Activated naive CD4-positive, alpha-beta T cell (primary cell): ENCODE measurements at regions not wholly inside any gene's neighbourhood (a gene's known extent, or its start where the extent isn't known, plus 50 kb on each side); places are given as distances from the start of the nearest gene placed in this dataset.
"Not testable (repeated sequence)": the region's sequence is repeated elsewhere in the genome, so short reads cannot be mapped to it uniquely, and the experiment has no call there.

ENCODE experiments used
- DNase-seq, 4 experiments: peaks; one replicate each; lab custom pipeline; 2025; lab: John Stamatoyannopoulos, UW

DNA sequence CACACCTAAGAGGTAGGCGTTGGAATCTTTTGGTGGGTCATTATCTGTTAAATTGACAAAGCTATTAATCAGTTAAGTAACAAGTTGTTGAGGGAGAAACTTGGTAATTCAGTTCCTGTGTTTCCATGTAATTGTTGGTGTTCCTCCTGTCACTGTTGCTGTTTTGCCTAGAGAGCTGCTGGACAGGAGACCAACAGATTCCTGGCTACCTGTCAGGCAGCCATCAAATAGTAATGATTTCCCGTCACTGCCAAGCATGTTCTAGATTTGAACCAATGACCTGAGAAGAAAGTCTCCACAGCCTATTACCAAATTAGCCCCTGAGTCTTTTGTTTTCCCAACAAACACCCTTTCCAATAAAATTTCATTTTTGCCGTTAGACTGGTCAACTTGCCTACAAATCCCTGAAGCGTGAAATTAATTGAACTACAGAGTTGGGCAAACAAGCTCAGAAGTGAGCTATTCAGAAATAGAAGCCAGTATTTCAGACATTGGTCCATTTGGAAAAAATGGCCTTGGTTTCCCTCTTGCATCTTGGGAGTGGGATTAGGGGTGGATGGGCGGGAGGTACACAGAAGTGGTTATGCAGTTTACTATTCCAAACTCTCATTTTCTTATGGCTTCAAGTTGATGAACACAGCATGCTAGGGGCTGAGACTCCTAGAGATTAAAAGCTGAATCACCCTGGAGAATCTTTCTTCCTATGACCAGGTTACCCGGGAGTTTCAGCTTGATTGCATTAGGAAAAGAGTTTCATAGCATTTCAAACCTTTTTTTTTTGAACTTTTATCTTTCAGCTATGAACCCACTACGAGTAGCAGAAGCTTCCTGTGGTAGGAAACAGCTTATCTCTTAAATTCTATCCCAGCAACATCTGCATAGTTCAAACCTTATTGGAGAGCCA lies 262.8 kb upstream of the MAF start:
- DNase-seq = no peak

DNA sequence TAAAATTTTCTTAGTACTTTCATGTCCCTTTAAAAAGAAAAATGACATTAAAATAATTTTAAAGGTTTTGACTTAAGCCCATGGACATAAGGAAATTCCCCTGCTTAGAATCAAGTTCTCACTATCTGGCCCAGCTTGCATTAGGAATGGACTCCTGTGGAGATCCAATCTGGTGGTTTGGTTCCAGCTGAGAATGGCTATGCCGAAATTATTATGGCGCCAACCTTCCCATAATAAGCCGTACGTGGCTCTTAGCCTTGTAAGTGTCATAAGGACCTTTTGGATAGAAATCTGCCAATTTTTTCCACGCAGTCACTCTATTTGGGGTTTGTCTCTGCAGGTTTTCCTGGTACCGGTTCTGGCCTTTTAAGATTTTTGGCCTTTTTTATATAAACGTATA lies 262.1 kb upstream of the MAF start:
- DNase-seq = no peak

DNA sequence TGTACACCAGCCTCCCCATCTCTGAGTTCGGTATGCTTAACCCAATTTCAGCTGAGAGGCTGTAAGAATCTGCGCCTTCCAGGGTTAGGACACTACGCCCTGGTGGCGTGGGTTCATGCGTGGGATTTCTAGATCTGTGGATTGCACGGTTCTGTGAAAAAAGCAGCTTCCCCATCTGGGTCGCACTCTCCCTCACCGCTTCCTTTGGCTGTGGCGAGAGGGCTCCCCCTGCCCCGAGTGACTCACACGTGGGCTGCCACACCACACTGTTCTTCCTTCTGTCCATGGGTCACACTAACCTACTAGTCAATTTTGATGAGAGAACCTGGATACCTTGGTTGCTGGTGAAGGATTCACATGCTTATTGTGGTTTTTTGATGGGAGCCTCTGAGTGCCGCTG lies 256.0 kb upstream of the MAF start:
- no peak for DNase-seq

DNA sequence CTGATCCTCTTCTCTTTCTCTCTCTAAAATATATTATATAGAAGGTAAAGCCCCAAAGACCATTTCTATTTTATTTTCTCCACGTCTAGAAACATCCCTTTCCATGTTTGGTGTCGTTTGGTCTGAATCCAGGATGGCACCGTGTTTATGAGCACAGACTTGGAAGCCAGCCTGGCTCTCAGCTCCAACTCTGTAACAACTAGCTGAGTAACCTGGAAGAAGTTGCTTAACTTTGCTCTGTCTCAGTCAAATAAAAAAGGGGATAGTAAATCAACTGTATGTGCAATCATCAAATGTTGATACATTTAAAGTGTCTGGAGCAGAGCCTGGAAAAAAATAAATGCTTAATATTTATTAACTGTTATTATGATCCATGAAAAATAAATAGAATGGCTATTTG lies 249.8 kb upstream of the MAF start:
- DNase-seq = no peak

DNA sequence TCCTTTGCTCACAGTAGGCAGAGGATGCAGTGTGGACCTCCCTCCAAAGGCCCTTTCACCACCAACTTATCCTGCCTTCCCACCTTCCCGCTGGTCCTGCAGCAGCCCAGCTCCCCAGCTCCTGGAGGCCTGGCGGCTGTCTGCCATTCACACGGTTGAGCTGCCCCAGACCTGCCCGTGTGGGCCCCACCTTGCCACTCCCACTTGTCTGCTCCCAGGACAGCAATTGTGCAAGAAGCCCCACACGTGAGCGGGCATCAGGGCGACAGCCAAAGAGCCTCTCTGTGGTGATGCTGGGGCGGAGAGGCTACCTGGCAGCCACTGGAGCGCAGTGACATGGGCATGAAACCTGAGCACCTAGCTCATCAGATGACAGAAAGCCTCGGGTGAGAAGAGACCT lies 248.6 kb upstream of the MAF start:
- no peak for DNase-seq

DNA sequence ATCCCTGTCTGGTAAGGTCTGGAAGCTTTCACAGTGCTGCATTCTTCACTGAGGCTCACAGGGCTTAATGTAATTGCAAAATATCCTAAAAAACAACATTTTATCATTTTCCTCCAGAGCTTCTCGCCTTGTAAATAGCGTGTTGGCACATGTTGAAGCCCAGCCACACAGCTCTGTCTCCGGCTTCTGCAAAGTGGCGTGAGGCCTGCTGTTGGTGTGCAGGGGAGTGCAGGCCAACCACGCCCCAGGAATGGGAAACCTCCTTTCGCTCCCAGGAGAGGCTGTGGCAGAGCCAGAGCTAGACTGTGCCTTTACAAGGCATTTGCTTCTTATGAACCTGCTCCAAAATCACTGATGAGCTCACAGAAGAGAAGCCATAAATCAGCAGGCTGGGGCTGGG lies 248.2 kb upstream of the MAF start:
- DNase-seq = no peak

DNA sequence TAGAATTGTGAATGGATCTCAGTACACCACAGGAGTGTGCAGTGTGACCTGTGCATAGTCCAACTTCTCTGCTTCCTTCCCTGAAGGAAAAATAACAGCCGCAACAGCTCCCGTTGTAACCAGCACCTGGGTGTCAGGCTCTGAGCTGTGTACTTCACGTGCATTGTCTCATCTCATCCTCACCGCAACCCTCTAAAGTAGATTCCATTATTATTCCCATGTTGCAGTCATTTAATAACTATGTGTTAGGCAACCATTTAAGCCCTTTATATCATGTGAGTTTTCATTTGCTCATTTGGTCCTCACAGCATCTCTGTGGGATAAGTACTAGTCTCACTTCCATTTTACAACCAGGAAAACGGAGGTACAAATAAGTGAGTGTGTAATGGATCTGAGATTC lies 247.0 kb upstream of the MAF start:
- no peak for DNase-seq

DNA sequence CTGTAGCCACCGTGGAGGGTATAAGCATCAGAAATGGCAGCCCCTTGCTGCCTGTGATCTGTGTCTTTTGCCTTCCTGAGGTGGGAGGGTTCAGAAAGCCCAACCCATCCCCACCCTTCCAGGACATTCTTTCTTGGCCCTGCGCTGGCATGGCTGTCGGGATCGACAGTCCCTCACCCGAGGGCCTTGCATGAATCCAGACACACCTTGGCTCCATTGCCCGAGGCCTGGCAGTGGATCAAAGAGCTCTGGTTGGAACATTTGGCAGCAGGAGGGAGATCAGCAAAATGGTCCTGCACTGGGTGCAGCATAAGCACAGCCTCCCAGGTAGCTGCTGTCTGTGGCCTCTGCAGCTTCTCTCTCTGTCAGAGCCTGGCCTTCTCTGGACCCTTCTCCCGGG lies 246.6 kb upstream of the MAF start:
- DNase-seq = no peak

DNA sequence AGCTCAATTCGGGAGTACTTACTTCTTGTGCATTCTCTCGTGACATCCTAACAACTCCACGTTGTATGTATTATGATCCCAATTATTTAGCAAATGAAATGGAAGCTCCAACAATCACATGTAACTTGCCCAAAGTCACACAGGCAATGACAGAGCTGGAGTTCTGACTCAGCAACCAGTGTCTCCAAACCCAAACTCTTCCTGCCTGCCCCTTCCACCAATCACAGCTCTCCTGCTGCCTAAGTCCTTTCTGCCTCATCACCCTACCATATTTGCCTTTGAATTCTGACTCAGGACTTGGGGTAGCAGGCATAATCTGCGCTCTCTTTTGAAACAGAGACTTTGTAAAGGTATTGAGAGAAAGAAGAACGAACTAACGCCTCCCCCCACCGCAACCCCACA lies 245.2 kb upstream of the MAF start:
- no peak for DNase-seq

DNA sequence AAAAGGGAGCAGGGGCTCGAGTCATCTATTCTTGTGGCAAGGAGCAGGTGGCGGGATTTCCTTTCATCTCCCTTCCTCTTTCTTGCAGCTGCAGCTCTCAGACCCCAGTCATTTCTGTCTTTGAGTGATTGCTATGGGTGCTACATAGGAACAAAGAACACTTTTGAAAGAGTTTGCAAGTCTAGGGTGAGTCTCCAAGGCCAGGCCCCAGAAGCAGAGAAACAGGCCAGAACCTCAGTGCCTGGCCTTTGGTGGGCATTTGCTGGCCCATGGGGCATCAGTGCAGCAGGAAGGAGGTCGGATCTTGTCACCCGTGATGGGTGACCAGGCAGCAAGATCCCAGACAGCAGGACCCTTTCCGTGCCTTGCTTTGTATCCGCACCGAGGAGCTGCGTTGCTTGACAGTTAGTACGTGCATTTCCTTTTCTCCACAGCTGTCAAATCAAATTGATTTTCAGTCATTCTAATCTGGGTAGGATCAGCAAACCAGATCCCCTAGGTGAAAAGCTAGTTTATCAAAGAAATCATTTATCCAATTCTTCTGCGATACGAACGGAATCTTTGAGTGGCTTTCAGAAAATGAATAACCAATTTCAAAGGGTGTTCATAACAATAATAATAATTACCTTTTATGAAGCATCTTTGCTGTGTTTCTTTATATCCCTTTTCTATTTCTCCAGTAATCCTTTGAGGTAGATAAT lies 244.6 kb upstream of the MAF start:
- DNase-seq = no peak

DNA sequence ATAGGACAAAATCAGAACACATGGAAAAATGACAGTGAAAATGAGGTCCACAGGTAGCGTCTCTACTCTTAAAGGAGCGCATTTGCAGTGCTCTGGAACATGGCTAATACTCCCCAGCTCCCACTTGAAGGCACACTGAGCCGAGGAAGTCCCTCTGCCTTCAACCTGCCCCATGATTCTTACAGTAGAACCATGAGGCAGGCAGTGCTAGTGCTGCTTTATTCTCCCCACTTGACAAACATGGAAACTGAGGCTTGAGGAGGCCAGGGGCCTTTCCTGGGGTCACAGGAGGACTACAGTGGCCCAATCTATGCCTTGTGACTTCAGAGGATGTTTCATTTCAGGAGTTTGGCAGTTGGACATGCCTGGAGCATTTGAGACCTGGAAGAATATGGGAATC lies 244.1 kb upstream of the MAF start:
- DNase-seq = no peak

DNA sequence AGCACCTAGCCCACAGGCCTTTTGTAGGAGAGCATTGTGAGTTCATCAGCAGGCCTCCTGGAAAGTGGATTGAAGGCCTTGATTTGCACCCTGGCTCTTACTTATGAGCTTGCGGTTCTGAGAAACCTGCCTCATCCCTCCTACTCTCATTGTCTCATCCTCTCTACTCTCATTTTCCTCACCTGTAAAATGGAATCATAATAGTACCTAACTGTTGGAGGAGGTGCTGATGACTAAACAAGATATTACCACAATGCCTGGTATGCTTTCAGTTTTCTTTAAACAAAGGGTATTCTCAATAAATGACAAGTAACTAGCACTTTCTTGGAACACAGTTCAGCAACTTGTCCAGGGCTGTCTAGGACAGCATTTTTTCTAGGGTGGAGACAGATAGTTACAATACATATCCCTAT lies 243.1 kb upstream of the MAF start:
- no peak for DNase-seq

DNA sequence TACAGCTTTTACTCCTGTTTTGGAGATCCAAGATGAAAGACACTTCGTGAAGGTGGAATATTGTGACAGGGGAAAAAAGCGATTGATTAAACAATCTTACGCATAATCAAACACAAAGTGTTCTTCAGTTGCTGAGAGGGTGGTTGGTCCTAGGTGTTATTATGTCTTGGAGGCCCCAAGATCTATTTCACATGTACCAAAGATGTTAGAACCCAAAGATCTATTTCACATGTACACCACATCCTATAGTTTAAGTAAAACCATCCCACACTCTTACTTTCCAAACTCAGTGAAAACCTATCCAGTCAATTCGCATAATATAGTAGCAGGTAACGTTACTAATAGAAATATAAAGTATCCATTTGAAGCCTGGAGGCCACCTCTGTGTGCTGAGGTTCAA lies 242.6 kb upstream of the MAF start:
- no peak for DNase-seq

DNA sequence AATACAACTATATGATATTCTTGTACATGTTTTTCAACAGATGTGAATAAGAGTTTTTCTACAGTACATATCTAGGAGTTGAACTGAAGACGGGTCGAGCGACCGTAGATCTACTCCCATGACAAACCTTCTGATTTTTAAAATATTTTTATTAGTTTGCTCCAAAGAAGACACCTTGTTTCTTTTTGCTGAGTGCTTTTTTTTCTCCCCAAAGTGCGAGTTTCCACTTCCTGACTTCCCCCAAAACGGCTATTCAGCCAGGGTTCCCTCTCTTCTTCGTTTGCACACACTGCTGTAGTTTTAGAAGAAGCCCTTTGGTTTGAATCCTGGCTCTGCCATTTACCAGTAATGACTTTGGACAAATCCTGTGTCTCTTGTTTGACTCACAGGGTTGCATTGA lies 241.7 kb upstream of the MAF start:
- no peak for DNase-seq

DNA sequence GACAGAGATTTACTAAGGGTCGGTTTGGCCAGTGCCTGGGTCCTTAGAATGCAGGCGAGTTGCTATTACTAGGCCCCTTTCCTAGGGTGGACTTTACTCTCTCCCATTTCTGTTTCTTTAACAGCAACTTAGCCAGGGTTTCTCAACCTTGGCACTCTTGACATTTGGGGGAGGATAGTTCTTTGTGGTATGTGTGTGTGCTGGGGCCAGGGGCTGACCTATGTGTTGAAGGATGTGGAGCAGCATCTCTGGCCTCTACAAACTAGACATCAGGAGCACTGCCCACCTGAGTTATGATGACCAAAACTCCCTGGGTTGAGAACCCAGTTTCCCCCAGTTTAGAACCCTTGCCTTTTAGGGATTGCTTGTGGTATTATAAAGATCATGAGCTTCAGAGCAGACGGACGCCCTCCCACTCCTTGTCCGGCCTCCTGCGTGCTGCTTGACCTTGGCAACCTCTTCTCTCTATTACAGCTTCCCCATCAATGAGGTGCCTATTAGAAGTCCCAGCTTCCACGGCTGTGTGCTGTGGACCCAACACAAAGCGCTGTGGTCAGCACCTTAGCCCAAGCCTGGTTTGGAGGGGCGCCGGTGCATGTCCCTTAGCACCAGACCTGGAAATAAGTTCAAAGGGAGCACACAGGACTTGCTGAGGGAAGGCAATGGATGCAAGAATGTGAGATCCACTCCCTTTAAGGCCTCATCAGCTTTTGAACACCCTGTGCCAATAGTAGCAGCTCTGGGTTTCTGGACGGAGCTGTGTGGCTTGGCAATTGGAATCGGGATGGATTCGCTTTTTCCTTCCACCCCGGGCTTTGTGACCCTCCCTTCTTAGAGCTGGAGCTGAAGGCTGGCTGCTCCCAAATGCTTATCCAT lies 239.2 kb upstream of the MAF start:
- DNase-seq = no peak

DNA sequence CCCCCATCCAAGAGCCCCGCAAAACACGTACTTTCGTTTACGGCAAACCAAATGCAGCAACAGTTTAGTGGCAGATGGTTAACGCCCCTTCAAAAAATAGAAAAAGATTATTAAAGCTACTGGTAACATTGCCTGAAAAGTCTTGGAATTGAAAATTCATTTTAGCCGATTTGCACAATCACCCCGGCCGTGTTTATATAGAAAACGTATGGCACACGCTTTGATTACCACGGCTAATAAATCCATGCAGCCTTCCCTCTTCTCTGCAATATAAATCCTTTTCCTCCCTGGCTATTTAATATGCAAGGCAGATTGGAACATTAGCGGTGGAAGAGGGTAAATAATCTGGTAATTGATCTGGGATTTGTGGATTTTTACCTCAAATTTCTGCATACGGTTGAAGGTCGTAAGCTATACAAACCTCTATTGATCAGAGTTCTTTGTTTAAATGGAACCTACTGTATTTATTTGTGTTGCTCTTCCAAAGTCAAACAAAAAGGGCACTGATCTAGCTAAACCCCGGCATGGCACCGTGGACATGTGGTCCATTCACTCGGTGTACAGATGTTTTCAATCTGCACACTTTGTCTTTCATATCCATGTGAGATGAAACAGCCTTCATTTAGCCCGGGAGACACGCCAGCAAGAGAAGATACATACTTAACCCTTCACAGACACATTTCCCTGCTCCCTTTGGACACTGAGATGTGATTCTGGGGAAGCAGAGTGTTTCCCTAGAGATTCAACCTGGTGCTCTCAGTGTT lies 238.1 kb upstream of the MAF start:
- no peak for DNase-seq

DNA sequence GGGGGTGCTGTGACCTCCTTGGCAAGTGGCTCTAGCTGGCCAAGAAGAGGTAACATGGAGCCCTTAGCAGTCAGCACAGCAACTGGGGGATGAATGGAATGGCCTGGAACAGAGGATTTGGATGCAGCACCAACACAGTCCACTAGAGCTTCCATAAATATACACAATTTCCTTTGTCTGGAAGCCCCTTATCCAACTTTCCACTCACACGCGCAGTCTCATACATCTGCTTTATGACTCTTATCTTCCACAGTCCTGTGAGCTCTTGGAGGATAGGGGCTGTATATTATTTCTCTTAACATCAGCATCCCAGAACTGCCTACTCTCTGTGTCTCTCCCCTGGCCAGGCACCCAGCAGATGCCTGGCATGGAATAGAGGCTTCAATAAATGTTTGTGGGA lies 235.6 kb upstream of the MAF start:
- no peak for DNase-seq

DNA sequence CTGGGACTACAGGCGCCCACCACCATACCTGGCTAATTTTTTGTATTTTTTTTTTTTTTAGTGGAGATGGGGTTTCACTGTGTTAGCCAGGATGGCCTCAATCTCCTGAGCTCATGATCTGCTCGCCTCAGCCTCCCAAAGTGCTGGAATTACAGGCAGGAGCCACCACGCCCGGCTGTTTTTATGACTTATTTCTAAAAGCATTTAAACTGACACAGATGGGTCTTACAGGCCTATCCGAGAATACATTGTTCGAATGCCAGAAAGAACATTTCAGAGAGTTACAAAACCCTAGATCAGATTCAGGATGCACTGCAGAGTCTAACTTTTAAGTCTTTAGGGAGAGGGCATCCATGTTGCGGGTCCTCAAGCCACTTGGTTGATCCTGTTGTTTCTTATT lies 234.7 kb upstream of the MAF start:
- no peak for DNase-seq

DNA sequence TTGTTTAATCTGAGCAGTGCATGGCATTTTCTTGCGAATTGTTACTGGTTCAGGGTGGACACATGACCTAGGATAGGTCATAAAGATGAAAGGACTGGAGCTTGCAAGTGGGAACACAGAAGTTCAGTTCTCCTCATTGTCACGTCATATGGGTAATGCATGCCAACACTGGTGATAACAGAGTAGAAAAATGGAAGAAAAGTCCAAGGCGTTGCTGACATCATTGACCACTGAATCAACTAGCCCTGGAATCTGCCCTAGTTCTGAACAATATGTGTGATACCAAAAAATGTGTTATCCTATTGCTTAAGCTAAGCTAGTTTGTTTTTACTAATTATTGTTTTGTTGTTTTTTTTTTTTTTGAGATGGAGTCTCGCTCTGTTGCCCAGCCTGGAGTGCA lies 234.2 kb upstream of the MAF start:
- no peak for DNase-seq

DNA sequence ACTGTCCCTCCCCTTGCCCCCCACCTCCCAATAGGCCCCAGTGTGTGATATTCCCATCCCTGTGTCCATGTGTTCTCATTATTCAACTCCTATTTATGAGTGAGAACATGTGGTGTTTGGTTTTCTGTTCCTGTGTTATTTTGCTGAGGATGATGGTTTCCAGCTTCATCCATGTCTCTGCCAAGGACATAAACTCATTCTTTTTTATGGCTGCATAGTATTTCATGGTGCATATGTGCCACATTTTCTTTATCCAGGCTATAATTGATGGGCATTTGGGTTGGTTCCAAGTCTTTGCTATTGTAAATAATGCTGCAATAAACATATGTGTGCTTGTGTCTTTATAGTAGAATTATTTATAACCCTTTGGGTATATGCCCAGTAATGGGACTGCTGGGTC lies 233.5 kb upstream of the MAF start:
- not testable (repeated sequence) for DNase-seq

DNA sequence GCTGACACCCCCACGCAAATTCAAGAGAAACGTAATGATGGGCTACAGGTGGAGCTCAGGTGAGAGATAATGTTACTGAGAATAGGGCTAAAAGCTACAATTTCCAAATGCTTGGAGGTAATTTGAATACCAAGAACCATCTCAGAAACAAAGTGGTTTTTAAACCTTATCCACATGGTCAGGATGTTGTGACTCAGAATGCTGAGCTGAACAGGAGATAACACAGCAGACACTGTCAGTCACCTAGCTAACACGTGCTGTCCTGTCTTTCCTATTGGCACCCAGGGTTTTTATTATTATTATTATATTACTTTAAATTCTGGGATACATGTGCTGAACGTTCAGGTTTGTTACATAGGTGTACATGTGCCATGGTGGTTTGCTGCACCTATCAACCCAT lies 233.0 kb upstream of the MAF start:
- no peak for DNase-seq
